Mammary epithelial cell (primary cell): ENCODE measurements at regions not wholly inside any gene's neighbourhood (a gene's known extent, or its start where the extent isn't known, plus 50 kb on each side); places are given as distances from the start of the nearest gene placed in this dataset.

ENCODE experiments used
- EZH2 ChIP-seq: IDR thresholded peaks from 2 replicates; pipeline ENCODE4 v1.6.1; 2012; ENCODE audit warnings: low read length, inconsistent platforms, borderline replicate concordance
- TF ChIP-seq, protein P1 (sequence below), 2 donors: IDR thresholded peaks in 1 of 2; conservative IDR thresholded peaks in 1 of 2; 2 replicates each; pipeline ENCODE4 v1.5.1; 2011 to 2012; ENCODE audit warnings: inconsistent platforms in 2 of 2, low read length in 2 of 2, mild to moderate bottlenecking in 2 of 2, control low read depth in 1 of 2, low read depth in 1 of 2; ENCODE audit not compliant: insufficient read depth in 1 of 2; ENCODE audit errors: extremely low read depth in 1 of 2

DNA sequence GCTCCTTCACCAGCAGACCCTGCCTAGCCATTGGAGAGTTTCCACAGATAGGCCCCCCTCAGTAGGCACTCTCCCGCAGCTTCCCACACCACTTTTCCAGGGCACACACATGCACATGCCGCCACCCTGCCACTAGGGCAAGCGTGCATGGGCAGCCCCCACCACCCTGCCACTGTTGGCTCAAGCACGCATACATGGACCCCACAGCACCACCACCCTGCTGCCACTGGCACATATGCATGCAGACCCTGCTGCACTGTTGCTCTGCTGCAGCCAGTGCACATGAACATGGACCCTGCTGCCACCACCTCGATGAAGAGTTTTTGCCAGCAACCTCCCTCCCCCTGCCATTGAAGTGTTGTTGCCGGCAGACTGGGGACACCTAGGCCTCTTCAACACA, 154.9 kb downstream of the FTCDNL1 start:
- TF ChIP-seq, protein P1, sequence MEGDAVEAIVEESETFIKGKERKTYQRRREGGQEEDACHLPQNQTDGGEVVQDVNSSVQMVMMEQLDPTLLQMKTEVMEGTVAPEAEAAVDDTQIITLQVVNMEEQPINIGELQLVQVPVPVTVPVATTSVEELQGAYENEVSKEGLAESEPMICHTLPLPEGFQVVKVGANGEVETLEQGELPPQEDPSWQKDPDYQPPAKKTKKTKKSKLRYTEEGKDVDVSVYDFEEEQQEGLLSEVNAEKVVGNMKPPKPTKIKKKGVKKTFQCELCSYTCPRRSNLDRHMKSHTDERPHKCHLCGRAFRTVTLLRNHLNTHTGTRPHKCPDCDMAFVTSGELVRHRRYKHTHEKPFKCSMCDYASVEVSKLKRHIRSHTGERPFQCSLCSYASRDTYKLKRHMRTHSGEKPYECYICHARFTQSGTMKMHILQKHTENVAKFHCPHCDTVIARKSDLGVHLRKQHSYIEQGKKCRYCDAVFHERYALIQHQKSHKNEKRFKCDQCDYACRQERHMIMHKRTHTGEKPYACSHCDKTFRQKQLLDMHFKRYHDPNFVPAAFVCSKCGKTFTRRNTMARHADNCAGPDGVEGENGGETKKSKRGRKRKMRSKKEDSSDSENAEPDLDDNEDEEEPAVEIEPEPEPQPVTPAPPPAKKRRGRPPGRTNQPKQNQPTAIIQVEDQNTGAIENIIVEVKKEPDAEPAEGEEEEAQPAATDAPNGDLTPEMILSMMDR (conservative IDR thresholded peaks at IDR 0.05 in 1 of 2, IDR thresholded peaks at IDR 0.05 in 1 of 2; ENCODE audit: extremely low read depth in 1 of 2, insufficient read depth in 1 of 2, low read depth in 1 of 2, low read length in 2 of 2), result no peak
- no peak for TF ChIP-seq EZH2
